ENCODE measurements at regions not wholly inside any gene's neighbourhood (a gene's known extent, or its start where the extent isn't known, plus 50 kb on each side); places are given as distances from the start of the nearest gene placed in this dataset.

GRCh38 chr20:61025536-61025935, 226.5 kb upstream of the CDH4 start:
- H3K79me2 ChIP-seq (ENCODE audit: insufficient read depth), result no peaks in the 10 kb centered on the region
- no peaks in the 10 kb centered on the region for H3K36me3 ChIP-seq (replicated peaks in 1 of 2; ENCODE audit: control insufficient read depth in 1 of 2, insufficient read depth in 2 of 2, low read length in 1 of 2)
- WGBS (ENCODE audit: low lambda C conversion rate), result 48% methylated on average over 10 of the region's 10 CpGs
- no peak for TF ChIP-seq USF2 (IDR thresholded peaks at IDR 0.05; ENCODE audit: borderline replicate concordance, low read depth, low read length)
- TF ChIP-seq TEAD4 (IDR thresholded peaks at IDR 0.05; ENCODE audit: borderline replicate concordance, insufficient read depth), result no peak
- TF ChIP-seq TAF1 (IDR thresholded peaks at IDR 0.05; ENCODE audit: borderline replicate concordance, low read depth, low read length), result no peak
- no peak for TF ChIP-seq USF1 (IDR thresholded peaks at IDR 0.05; ENCODE audit: borderline replicate concordance, low read depth)
- no peak for TF ChIP-seq REST (IDR thresholded peaks at IDR 0.05; ENCODE audit: low read depth, low read length)
- TF ChIP-seq MEF2A (IDR thresholded peaks at IDR 0.05; ENCODE audit: borderline replicate concordance, low read depth), result no peak
- no peak for TF ChIP-seq RFX5 (IDR thresholded peaks at IDR 0.05; ENCODE audit: low read length)
- no peak for TF ChIP-seq CHD2 (IDR thresholded peaks at IDR 0.05; ENCODE audit: low read length, partially characterized antibody)
- no peak for TF ChIP-seq EP300 (IDR thresholded peaks at IDR 0.05; ENCODE audit: borderline replicate concordance in 1 of 2, low read depth in 1 of 2, low read length in 1 of 2)
- TF ChIP-seq RXRA (IDR thresholded peaks at IDR 0.05; ENCODE audit: borderline replicate concordance, low read depth), result no peak
- TF ChIP-seq SIN3A (IDR thresholded peaks at IDR 0.05; ENCODE audit: borderline replicate concordance, low read depth, low read length), result no peak
- no peak for TF ChIP-seq SMC3 (IDR thresholded peaks at IDR 0.05; ENCODE audit: low read depth, low read length)
- no peak for TF ChIP-seq CTCF (IDR thresholded peaks at IDR 0.05)
- DNase-seq, result no peak
- no peak overlapping the region for H3K4me2 ChIP-seq
- no peak overlapping the region for H3K4me3 ChIP-seq (ENCODE audit: low read depth in 2 of 2, low read length in 1 of 2)
- POLR2A ChIA-PET, result no interaction called here
- H4K20me1 ChIP-seq (ENCODE audit: insufficient read depth), result no peaks in the 10 kb centered on the region
- H2AFZ ChIP-seq (ENCODE audit: low read depth), result no peak overlapping the region
- no peaks in the 10 kb centered on the region for H3K9me2 ChIP-seq
- no peak overlapping the region for H3K27ac ChIP-seq (ENCODE audit: low read depth in 2 of 2, low read length in 1 of 2)
- no peaks in the 10 kb centered on the region for H3K27me3 ChIP-seq (ENCODE audit: insufficient read depth)
- no peaks in the 10 kb centered on the region for H3F3A ChIP-seq (replicated peaks; ENCODE audit: insufficient read depth)
- CTCF ChIA-PET, result no interaction called here
- no peak overlapping the region for H3K9ac ChIP-seq
- no peaks in the 10 kb centered on the region for H3K9me3 ChIP-seq
- H3K4me1 ChIP-seq (ENCODE audit: control insufficient read depth in 1 of 2, insufficient read depth in 2 of 2, low read depth in 1 of 2, low read length in 1 of 2), result no peaks in the 10 kb centered on the region

Measured in SK-N-SH (cell line).